CD4-positive, alpha-beta T cell (primary cell): ENCODE measurements at regions not wholly inside any gene's neighbourhood (a gene's known extent, or its start where the extent isn't known, plus 50 kb on each side); places are given as distances from the start of the nearest gene placed in this dataset.

Experiments used
- ATAC-seq: fragments of 200-7000 bp; cut with Tn5 transposase; one replicate; pipeline ENCODE4 v1.10.0; 2022; ENCODE audit warnings: mild to moderate bottlenecking; ENCODE audit not compliant: poor library complexity
- CTCF ChIA-PET: fragments of 350-600 bp; sonication (Branson Sonifier 250); formaldehyde crosslinking; loops from one replicate; lab custom pipeline; 2021; ENCODE audit warnings: antibody characterized with exemption, inconsistent platforms; lab: Charles Lee
- POLR2A ChIA-PET: fragments of 350-600 bp; sonication (Branson Sonifier 250); formaldehyde crosslinking; loops from one replicate; lab custom pipeline; 2021; ENCODE audit warnings: antibody characterized with exemption, inconsistent platforms; lab: Charles Lee
- DNase-seq, 14 experiments: peaks; one replicate each; pipeline ENCODE4 v3.0.0-alpha.2; 2013 to 2020; ENCODE audit warnings: mixed read lengths in 2 of 14
- H3K27ac ChIP-seq, 2 donors: one replicate each; pipeline versions ENCODE4 v1.5.1 to v1.7.0; 2013; ENCODE audit warnings: low read length in 2 of 2, low read depth in 1 of 2, mild to moderate bottlenecking in 1 of 2
- H3K27me3 ChIP-seq, 2 experiments: 1 replicate in 1 of 2; 2 replicates in 1 of 2; pipeline versions ENCODE4 v1.6.1 to v1.7.0; 2013; ENCODE audit warnings: low read length in 2 of 2, control low read depth in 1 of 2, mild to moderate bottlenecking in 1 of 2, moderate library complexity in 1 of 2; ENCODE audit not compliant: insufficient read depth in 2 of 2, control insufficient read depth in 1 of 2
- H3K36me3 ChIP-seq: one replicate; pipeline ENCODE4 v1.6.1; 2013; ENCODE audit warnings: low read length, control low read depth; ENCODE audit not compliant: insufficient read depth
- H3K4me1 ChIP-seq: one replicate; pipeline ENCODE4 v1.6.1; 2013; ENCODE audit warnings: low read length, control low read depth; ENCODE audit not compliant: insufficient read depth
- H3K4me3 ChIP-seq: one replicate; pipeline ENCODE4 v1.5.1; 2013; ENCODE audit warnings: mild to moderate bottlenecking, low read length, moderate library complexity
- H3K9me3 ChIP-seq, 2 experiments: 1 replicate in 1 of 2; 2 replicates in 1 of 2; pipeline versions ENCODE4 v1.6.1 to v1.7.0; 2013; ENCODE audit warnings: low read length in 2 of 2, mild to moderate bottlenecking in 2 of 2, control low read depth in 1 of 2, moderate library complexity in 1 of 2; ENCODE audit not compliant: control insufficient read depth in 1 of 2, insufficient read depth in 1 of 2
- H3K27ac Mint-ChIP-seq: one replicate; pipeline ENCODE4 v1.8.0; 2020; ENCODE audit warnings: mixed read lengths
- H3K27me3 Mint-ChIP-seq: one replicate; pipeline ENCODE4 v1.8.0; 2021; ENCODE audit warnings: mixed read lengths
- H3K36me3 Mint-ChIP-seq: one replicate; pipeline ENCODE4 v1.8.0; 2021; ENCODE audit warnings: low read depth, mixed read lengths
- H3K4me1 Mint-ChIP-seq: one replicate; pipeline ENCODE4 v1.8.0; 2021; ENCODE audit warnings: low read depth, mixed read lengths
- H3K4me3 Mint-ChIP-seq: one replicate; pipeline ENCODE4 v1.8.0; 2020; ENCODE audit warnings: mild to moderate bottlenecking, mixed read lengths
- H3K9me3 Mint-ChIP-seq: one replicate; pipeline ENCODE4 v1.8.0; 2020; ENCODE audit warnings: mixed read lengths
- intact Hi-C, 2 experiments: fragments of 100-400 bp; cut with DNase I in 1 of 2; cut with micrococcal nuclease in 1 of 2; formaldehyde crosslinking; loops; one replicate each; pipeline versions ENCODE4 v1.15.1 to v1.9.0; 2023 to 2025; cut with DNase I, micrococcal nuclease
- TF ChIP-seq, protein P1 (sequence below): fragments of 200-600 bp; IDR thresholded peaks from one replicate; pipeline ENCODE4 v1.8.0; 2022; ENCODE audit warnings: antibody characterized with exemption, mild to moderate bottlenecking

DNA sequence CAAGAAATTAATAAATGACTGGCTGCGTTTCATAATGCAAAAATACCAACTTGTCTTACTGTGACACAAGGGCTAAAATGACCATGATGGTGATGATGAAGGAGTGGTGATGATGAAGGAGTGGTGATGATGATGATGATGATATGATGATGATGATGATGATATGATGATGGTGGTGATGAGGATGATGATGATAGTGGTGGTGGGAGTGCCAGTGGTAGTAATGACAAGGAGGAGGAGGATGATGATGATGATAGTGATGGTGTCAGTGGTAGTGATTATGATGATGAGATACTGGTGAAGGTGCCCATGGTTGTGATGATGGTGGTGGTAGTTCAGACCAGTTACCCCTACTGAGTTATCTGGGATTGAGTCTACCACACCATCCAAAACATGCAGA, 265.9 kb downstream of the FGFR2 start:
- TF ChIP-seq, protein P1, sequence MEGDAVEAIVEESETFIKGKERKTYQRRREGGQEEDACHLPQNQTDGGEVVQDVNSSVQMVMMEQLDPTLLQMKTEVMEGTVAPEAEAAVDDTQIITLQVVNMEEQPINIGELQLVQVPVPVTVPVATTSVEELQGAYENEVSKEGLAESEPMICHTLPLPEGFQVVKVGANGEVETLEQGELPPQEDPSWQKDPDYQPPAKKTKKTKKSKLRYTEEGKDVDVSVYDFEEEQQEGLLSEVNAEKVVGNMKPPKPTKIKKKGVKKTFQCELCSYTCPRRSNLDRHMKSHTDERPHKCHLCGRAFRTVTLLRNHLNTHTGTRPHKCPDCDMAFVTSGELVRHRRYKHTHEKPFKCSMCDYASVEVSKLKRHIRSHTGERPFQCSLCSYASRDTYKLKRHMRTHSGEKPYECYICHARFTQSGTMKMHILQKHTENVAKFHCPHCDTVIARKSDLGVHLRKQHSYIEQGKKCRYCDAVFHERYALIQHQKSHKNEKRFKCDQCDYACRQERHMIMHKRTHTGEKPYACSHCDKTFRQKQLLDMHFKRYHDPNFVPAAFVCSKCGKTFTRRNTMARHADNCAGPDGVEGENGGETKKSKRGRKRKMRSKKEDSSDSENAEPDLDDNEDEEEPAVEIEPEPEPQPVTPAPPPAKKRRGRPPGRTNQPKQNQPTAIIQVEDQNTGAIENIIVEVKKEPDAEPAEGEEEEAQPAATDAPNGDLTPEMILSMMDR, result no peak
- CTCF ChIA-PET, result no interaction called here
- no peaks in the 10 kb centered on the region for H3K9me3 ChIP-seq
- Mint-ChIP-seq H3K27me3 (no peaks in the 10 kb centered on the region), H3K4me3 (no peak overlapping the region), H3K27ac (no peak overlapping the region), H3K9me3 (peaks cover 6% of the 10 kb centered on the region), H3K4me1 (no peaks in the 10 kb centered on the region), H3K36me3 (no peaks in the 10 kb centered on the region)
- DNase-seq, result no peak
- no peaks in the 10 kb centered on the region for H3K4me1 ChIP-seq
- intact Hi-C loops, result no loop called here
- POLR2A ChIA-PET, result no interaction called here
- H3K27me3 ChIP-seq, result no peaks in the 10 kb centered on the region
- H3K27ac ChIP-seq, result no peak overlapping the region
- no peak for ATAC-seq
- H3K4me3 ChIP-seq, result no peak overlapping the region
- H3K36me3 ChIP-seq, result no peaks in the 10 kb centered on the region

- H3K4me3 Mint-ChIP-seq, result no peak overlapping the region
- POLR2A ChIA-PET, result no interaction called here
- CTCF ChIA-PET, result no interaction called here
- DNase-seq, result no peak
- no peak overlapping the region for H3K27ac Mint-ChIP-seq
- H3K9me3 ChIP-seq, result no peaks in the 10 kb centered on the region
- H3K36me3 ChIP-seq, result no peaks in the 10 kb centered on the region
- intact Hi-C loops, result no loop called here
- H3K4me3 ChIP-seq, result no peak overlapping the region
- no peak for ATAC-seq
- no peaks in the 10 kb centered on the region for H3K4me1 Mint-ChIP-seq
- peaks cover 3% of the 10 kb centered on the region for H3K9me3 Mint-ChIP-seq
- no peaks in the 10 kb centered on the region for H3K36me3 Mint-ChIP-seq
- H3K4me1 ChIP-seq, result no peaks in the 10 kb centered on the region
- H3K27ac ChIP-seq, result no peak overlapping the region
- no peaks in the 10 kb centered on the region for H3K27me3 ChIP-seq
- H3K27me3 Mint-ChIP-seq, result no peaks in the 10 kb centered on the region
- TF ChIP-seq, protein P1, result no peak
Measured at GRCh38 chr10:121332829-121333765, 265.1 kb downstream of the FGFR2 start.

GRCh38 chr10:121335386-121335925, 262.8 kb downstream of the FGFR2 start:
- CTCF ChIA-PET, result no interaction called here
- Histone ChIP-seq H3K36me3 (no peaks in the 10 kb centered on the region), H3K27ac (no peak overlapping the region), H3K4me1 (no peaks in the 10 kb centered on the region), H3K4me3 (no peak overlapping the region), H3K27me3 (no peaks in the 10 kb centered on the region), H3K9me3 (no peaks in the 10 kb centered on the region)
- no peaks in the 10 kb centered on the region for H3K4me1 Mint-ChIP-seq
- intact Hi-C loops, result no loop called here
- ATAC-seq (no peak), DNase-seq (no peak)
- H3K9me3 Mint-ChIP-seq, result peaks cover 3% of the 10 kb centered on the region
- POLR2A ChIA-PET, result no interaction called here
- H3K27me3 Mint-ChIP-seq, result no peaks in the 10 kb centered on the region
- H3K36me3 Mint-ChIP-seq, result no peaks in the 10 kb centered on the region
- TF ChIP-seq, protein P1, result no peak
- H3K27ac Mint-ChIP-seq, result no peak overlapping the region
- H3K4me3 Mint-ChIP-seq, result no peak overlapping the region
